Endothelial cell (in vitro differentiated cells): ENCODE measurements at regions not wholly inside any gene's neighbourhood (a gene's known extent, or its start where the extent isn't known, plus 50 kb on each side); places are given as distances from the start of the nearest gene placed in this dataset.

Experiments used
- DNase-seq: peaks from one replicate; pipeline ENCODE4 v3.0.0; 2021; ENCODE audit warnings: low spot score
- H3K27ac Mint-ChIP-seq: one replicate; pipeline ENCODE4 v1.8.0; 2021; ENCODE audit warnings: mixed read lengths, inconsistent platforms; ENCODE audit not compliant: unreplicated experiment
- H3K27me3 Mint-ChIP-seq: one replicate; pipeline ENCODE4 v1.8.0; 2021; ENCODE audit warnings: mild to moderate bottlenecking, moderate library complexity, mixed read lengths, inconsistent platforms; ENCODE audit not compliant: unreplicated experiment
- H3K36me3 Mint-ChIP-seq: one replicate; pipeline ENCODE4 v1.8.0; 2021; ENCODE audit warnings: mild to moderate bottlenecking, low read depth, mixed read lengths, inconsistent platforms; ENCODE audit not compliant: unreplicated experiment
- H3K4me1 Mint-ChIP-seq: one replicate; pipeline ENCODE4 v1.8.0; 2021; ENCODE audit warnings: mild to moderate bottlenecking, mixed read lengths, inconsistent platforms; ENCODE audit not compliant: unreplicated experiment
- H3K4me3 Mint-ChIP-seq: one replicate; pipeline ENCODE4 v1.8.0; 2021; ENCODE audit warnings: mild to moderate bottlenecking, mixed read lengths, inconsistent platforms; ENCODE audit not compliant: unreplicated experiment
- H3K9me3 Mint-ChIP-seq: one replicate; pipeline ENCODE4 v1.8.0; 2021; ENCODE audit warnings: mixed read lengths, inconsistent platforms; ENCODE audit not compliant: unreplicated experiment
- TF ChIP-seq, protein P1 (sequence below): fragments of 200-600 bp; sonication (generic); IDR thresholded peaks from one replicate; pipeline ENCODE4 v1.5.0; 2021; ENCODE audit warnings: antibody characterized with exemption; ENCODE audit not compliant: unreplicated experiment

DNA sequence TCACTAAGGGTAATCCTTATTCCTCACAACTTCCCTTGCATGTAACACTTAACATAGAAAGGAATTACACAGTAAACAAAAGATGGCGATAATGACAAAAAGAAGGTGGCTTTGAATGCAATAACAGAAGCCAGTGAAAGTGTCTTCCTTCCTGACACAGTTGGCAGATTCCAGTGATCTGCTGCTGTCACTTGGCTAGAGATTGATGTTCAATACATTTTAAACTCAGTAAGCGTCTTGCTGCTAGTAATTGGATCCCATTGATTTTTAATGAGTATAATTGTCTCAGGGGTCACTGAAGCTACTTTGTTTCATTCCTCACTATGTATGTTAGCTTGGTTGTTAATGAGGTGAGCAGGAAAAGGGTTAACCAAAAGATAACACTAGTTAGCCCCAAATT, 692.7 kb downstream of the NTRK3 start:
- H3K4me3 Mint-ChIP-seq = no peak overlapping the region
- no peaks in the 10 kb centered on the region for H3K27me3 Mint-ChIP-seq
- H3K27ac Mint-ChIP-seq = no peak overlapping the region
- no peaks in the 10 kb centered on the region for H3K9me3 Mint-ChIP-seq
- H3K4me1 Mint-ChIP-seq = no peaks in the 10 kb centered on the region
- no peak for DNase-seq
- H3K36me3 Mint-ChIP-seq = no peaks in the 10 kb centered on the region
- TF ChIP-seq, protein P1, sequence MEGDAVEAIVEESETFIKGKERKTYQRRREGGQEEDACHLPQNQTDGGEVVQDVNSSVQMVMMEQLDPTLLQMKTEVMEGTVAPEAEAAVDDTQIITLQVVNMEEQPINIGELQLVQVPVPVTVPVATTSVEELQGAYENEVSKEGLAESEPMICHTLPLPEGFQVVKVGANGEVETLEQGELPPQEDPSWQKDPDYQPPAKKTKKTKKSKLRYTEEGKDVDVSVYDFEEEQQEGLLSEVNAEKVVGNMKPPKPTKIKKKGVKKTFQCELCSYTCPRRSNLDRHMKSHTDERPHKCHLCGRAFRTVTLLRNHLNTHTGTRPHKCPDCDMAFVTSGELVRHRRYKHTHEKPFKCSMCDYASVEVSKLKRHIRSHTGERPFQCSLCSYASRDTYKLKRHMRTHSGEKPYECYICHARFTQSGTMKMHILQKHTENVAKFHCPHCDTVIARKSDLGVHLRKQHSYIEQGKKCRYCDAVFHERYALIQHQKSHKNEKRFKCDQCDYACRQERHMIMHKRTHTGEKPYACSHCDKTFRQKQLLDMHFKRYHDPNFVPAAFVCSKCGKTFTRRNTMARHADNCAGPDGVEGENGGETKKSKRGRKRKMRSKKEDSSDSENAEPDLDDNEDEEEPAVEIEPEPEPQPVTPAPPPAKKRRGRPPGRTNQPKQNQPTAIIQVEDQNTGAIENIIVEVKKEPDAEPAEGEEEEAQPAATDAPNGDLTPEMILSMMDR = no peak

DNA sequence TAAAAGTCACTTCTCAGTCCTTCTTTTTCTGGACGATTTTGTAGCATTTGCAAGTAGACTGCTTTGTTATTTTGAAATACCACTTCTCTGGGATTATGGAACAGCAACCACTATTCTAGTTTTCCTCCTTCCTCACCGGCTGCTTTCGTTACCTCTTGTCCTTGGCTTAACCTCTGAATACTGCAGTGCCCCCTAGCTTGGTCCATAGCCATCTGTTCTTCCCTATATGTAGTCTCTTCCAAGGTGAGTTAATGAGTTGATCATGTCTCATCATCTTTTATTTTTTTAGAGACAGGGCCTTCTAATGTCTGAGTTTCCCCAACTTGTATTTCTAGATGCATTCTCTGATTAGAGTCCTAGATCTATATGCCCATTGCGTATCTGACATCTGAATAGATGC, 694.3 kb downstream of the NTRK3 start:
- Mint-ChIP-seq H3K36me3 (no peaks in the 10 kb centered on the region), H3K4me3 (no peak overlapping the region), H3K27ac (no peak overlapping the region), H3K27me3 (no peaks in the 10 kb centered on the region), H3K4me1 (no peaks in the 10 kb centered on the region), H3K9me3 (no peaks in the 10 kb centered on the region)
- TF ChIP-seq, protein P1 = no peak
- DNase-seq = no peak

DNA sequence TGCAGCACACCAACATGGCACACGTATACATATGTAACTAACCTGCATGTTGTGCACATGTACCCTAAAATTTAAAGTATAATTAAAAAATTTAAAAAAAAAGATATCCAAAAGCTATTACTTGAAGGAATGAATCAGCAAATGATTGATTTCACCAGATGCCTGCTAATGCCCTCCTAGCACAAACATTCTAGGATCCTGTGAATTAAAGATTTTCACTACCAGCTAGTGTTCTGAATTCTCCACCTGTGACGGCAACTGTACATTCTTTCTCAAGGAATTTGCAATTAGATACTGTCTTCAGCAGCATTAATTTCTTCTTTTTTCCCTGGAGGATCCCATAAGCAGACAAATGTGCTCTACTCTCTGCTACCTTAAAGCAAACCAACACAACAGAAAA, 694.9 kb downstream of the NTRK3 start:
- Mint-ChIP-seq H3K36me3 (no peaks in the 10 kb centered on the region), H3K4me1 (no peaks in the 10 kb centered on the region), H3K4me3 (no peak overlapping the region), H3K27ac (no peak overlapping the region), H3K27me3 (no peaks in the 10 kb centered on the region), H3K9me3 (no peaks in the 10 kb centered on the region)
- TF ChIP-seq, protein P1 = no peak
- DNase-seq = no peak

GRCh38 chr15:87557881-87558280, 698.7 kb downstream of the NTRK3 start:
- no peak overlapping the region for H3K27ac Mint-ChIP-seq
- no peaks in the 10 kb centered on the region for H3K4me1 Mint-ChIP-seq
- TF ChIP-seq, protein P1 = no peak
- no peaks in the 10 kb centered on the region for H3K36me3 Mint-ChIP-seq
- no peak overlapping the region for H3K4me3 Mint-ChIP-seq
- no peaks in the 10 kb centered on the region for H3K9me3 Mint-ChIP-seq
- no peak for DNase-seq
- H3K27me3 Mint-ChIP-seq = no peaks in the 10 kb centered on the region

GRCh38 chr15:87556886-87557285, 699.7 kb downstream of the NTRK3 start:
- H3K9me3 Mint-ChIP-seq = no peaks in the 10 kb centered on the region
- no peak for DNase-seq
- no peaks in the 10 kb centered on the region for H3K4me1 Mint-ChIP-seq
- H3K27me3 Mint-ChIP-seq = no peaks in the 10 kb centered on the region
- no peaks in the 10 kb centered on the region for H3K36me3 Mint-ChIP-seq
- H3K4me3 Mint-ChIP-seq = no peak overlapping the region
- no peak overlapping the region for H3K27ac Mint-ChIP-seq
- TF ChIP-seq, protein P1 = no peak
